Glomerular endothelial cell (primary cell): ENCODE measurements at regions not wholly inside any gene's neighbourhood (a gene's known extent, or its start where the extent isn't known, plus 50 kb on each side); places are given as distances from the start of the nearest gene placed in this dataset.
"Not testable (repeated sequence)": the region's sequence is repeated elsewhere in the genome, so short reads cannot be mapped to it uniquely, and the experiment has no call there.

Experiments
- DNase-seq: peaks from one replicate; pipeline ENCODE4 v3.0.0-alpha.2; 2011; ENCODE audit warnings: low read depth, low spot score; ENCODE audit errors: extremely low read depth

- no peak for DNase-seq
These were observed 150.5 kb upstream of the VKORC1L1 start for GRCh38 chr7:65722361-65722792.

GRCh38 chr7:65727182-65727581 is 145.7 kb upstream of the VKORC1L1 start:
- not testable (repeated sequence) for DNase-seq

GRCh38 chr7:65731129-65731528 is 141.7 kb upstream of the VKORC1L1 start:
- DNase-seq = no peak

GRCh38 chr7:65731562-65732035 is 141.3 kb upstream of the VKORC1L1 start:
- DNase-seq = no peak

GRCh38 chr7:65744406-65744805 is 128.5 kb upstream of the VKORC1L1 start:
- no peak for DNase-seq

- DNase-seq = no peak
These were observed 126.5 kb upstream of the VKORC1L1 start for GRCh38 chr7:65746398-65746669.

GRCh38 chr7:65749039-65749438 is 123.8 kb upstream of the VKORC1L1 start:
- no peak for DNase-seq

GRCh38 chr7:65749518-65749917 is 123.4 kb upstream of the VKORC1L1 start:
- no peak for DNase-seq

GRCh38 chr7:65750511-65751344 is 122.1 kb upstream of the VKORC1L1 start:
- DNase-seq = no peak

- not testable (repeated sequence) for DNase-seq
These were observed 118.8 kb upstream of the VKORC1L1 start for GRCh38 chr7:65754070-65754469.

- not testable (repeated sequence) for DNase-seq
These were observed 113.9 kb upstream of the VKORC1L1 start for GRCh38 chr7:65758991-65759390.

- DNase-seq = not testable (repeated sequence)
These were observed 110.2 kb upstream of the VKORC1L1 start for GRCh38 chr7:65762712-65763111.

- not testable (repeated sequence) for DNase-seq
These were observed 109.8 kb upstream of the VKORC1L1 start for GRCh38 chr7:65763114-65763513.

GRCh38 chr7:65770473-65771225 is 102.2 kb upstream of the VKORC1L1 start:
- not testable (repeated sequence) for DNase-seq

GRCh38 chr7:65771226-65771569 is 101.7 kb upstream of the VKORC1L1 start:
- not testable (repeated sequence) for DNase-seq

- not testable (repeated sequence) for DNase-seq
These were observed 96.2 kb upstream of the VKORC1L1 start for GRCh38 chr7:65776677-65777076.

GRCh38 chr7:65789943-65790342 is 82.9 kb upstream of the VKORC1L1 start:
- DNase-seq = not testable (repeated sequence)

- DNase-seq = not testable (repeated sequence)
These were observed 81.1 kb upstream of the VKORC1L1 start for GRCh38 chr7:65791788-65792187.

GRCh38 chr7:65792726-65793125 is 80.1 kb upstream of the VKORC1L1 start:
- not testable (repeated sequence) for DNase-seq

- not testable (repeated sequence) for DNase-seq
These were observed 78.0 kb upstream of the VKORC1L1 start for GRCh38 chr7:65794671-65795391.

- not testable (repeated sequence) for DNase-seq
These were observed 77.5 kb upstream of the VKORC1L1 start for GRCh38 chr7:65795392-65795716.
